ENCODE measurements at regions not wholly inside any gene's neighbourhood (a gene's known extent, or its start where the extent isn't known, plus 50 kb on each side); places are given as distances from the start of the nearest gene placed in this dataset.

DNA sequence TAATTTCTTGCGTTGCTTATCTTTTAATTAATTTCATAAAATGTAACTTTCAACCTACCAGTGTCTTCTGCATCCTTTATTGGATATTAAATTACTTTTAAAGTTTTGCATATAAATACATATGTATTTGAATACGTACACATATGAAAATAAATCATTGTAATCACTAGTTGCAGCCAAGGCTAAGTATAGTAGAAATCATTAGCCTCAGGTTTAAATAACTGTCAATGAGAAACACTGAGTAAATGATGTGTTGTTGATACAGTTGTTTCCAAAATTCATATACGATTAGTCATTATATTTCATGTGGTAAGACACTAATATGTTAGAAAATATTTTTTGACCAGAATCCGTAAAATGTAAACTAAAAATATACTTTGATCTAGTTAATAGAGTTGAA lies 1267.1 kb upstream of the PCDH20 start:
- no peak for TF ChIP-seq CTCF (conservative IDR thresholded peaks at IDR 0.05; ENCODE audit: low read depth, low read length)
- TF ChIP-seq MXI1 (IDR thresholded peaks at IDR 0.05; ENCODE audit: borderline replicate concordance, low read depth, low read length) = no peak
- no peak for TF ChIP-seq SMC3 (IDR thresholded peaks at IDR 0.05; ENCODE audit: low read depth, low read length)
- no peak for TF ChIP-seq RAD21 (IDR thresholded peaks at IDR 0.05; ENCODE audit: low read length)
- TF ChIP-seq MAZ (IDR thresholded peaks at IDR 0.05; ENCODE audit: borderline replicate concordance, low read depth, low read length) = no peak
- TF ChIP-seq CEBPB (IDR thresholded peaks at IDR 0.05; ENCODE audit: low read depth, low read length) = no peak
